ENCODE measurements at regions not wholly inside any gene's neighbourhood (a gene's known extent, or its start where the extent isn't known, plus 50 kb on each side); places are given as distances from the start of the nearest gene placed in this dataset.

GRCh38 chr6:114595186-114595585 is 252.4 kb upstream of the HS3ST5 start:
- no peak for DNase-seq
- Mint-ChIP-seq H3K4me1 (peaks cover 5% of the 10 kb centered on the region), H3K9me3 (peaks cover 5% of the 10 kb centered on the region), H3K4me3 (no peak overlapping the region), H3K36me3 (ENCODE audit: low read depth) (no peaks in the 10 kb centered on the region), H3K27me3 (ENCODE audit: low read depth, poor library complexity) (no peaks in the 10 kb centered on the region), H3K27ac (no peak overlapping the region)
- no peak for TF ChIP-seq CTCF (IDR thresholded peaks at IDR 0.05)

- peak overlapping the region; percentile 44 for H3K27ac Mint-ChIP-seq
- H3K4me3 Mint-ChIP-seq, result no peak overlapping the region
- TF ChIP-seq CTCF (IDR thresholded peaks at IDR 0.05), result no peak
- H3K9me3 Mint-ChIP-seq, result peaks cover 5% of the 10 kb centered on the region
- H3K27me3 Mint-ChIP-seq (ENCODE audit: low read depth, poor library complexity), result peaks cover 3% of the 10 kb centered on the region
- H3K36me3 Mint-ChIP-seq (ENCODE audit: low read depth), result no peaks in the 10 kb centered on the region
- H3K4me1 Mint-ChIP-seq, result peaks cover 5% of the 10 kb centered on the region
- no peak for DNase-seq
These were observed 249.7 kb upstream of the HS3ST5 start for GRCh38 chr6:114592506-114592905.

GRCh38 chr6:114588726-114589125 is 245.9 kb upstream of the HS3ST5 start:
- peaks cover 3% of the 10 kb centered on the region for H3K27me3 Mint-ChIP-seq (ENCODE audit: low read depth, poor library complexity)

GRCh38 chr6:114586298-114586697 is 243.5 kb upstream of the HS3ST5 start:
- DNase-seq, result no peak
- TF ChIP-seq CTCF (IDR thresholded peaks at IDR 0.05), result no peak
- Mint-ChIP-seq H3K27me3 (ENCODE audit: low read depth, poor library complexity) (peaks cover 3% of the 10 kb centered on the region), H3K9me3 (peaks cover 21% of the 10 kb centered on the region), H3K27ac (no peak overlapping the region), H3K4me1 (peaks cover 3% of the 10 kb centered on the region), H3K4me3 (no peak overlapping the region), H3K36me3 (ENCODE audit: low read depth) (no peaks in the 10 kb centered on the region)

More at GRCh38 chr6:114588726-114589125, 245.9 kb upstream of the HS3ST5 start:
- Mint-ChIP-seq H3K4me1 (peaks cover 5% of the 10 kb centered on the region), H3K9me3 (no peaks in the 10 kb centered on the region), H3K36me3 (ENCODE audit: low read depth) (no peaks in the 10 kb centered on the region), H3K4me3 (no peak overlapping the region), H3K27ac (no peak overlapping the region)
- no peak for DNase-seq
- no peak for TF ChIP-seq CTCF (IDR thresholded peaks at IDR 0.05)

GRCh38 chr6:114581293-114581692 is 238.5 kb upstream of the HS3ST5 start:
- Mint-ChIP-seq H3K36me3 (ENCODE audit: low read depth) (no peaks in the 10 kb centered on the region), H3K4me1 (no peaks in the 10 kb centered on the region), H3K27ac (no peak overlapping the region), H3K9me3 (peaks cover 21% of the 10 kb centered on the region), H3K4me3 (no peak overlapping the region), H3K27me3 (ENCODE audit: low read depth, poor library complexity) (no peaks in the 10 kb centered on the region)
- DNase-seq, result no peak
- no peak for TF ChIP-seq CTCF (IDR thresholded peaks at IDR 0.05)

- Mint-ChIP-seq H3K27me3 (ENCODE audit: low read depth, poor library complexity) (no peaks in the 10 kb centered on the region), H3K4me1 (no peaks in the 10 kb centered on the region), H3K4me3 (no peak overlapping the region), H3K36me3 (ENCODE audit: low read depth) (no peaks in the 10 kb centered on the region), H3K27ac (peak overlapping the region; percentile 17), H3K9me3 (peaks cover 21% of the 10 kb centered on the region)
- no peak for TF ChIP-seq CTCF (IDR thresholded peaks at IDR 0.05)
- no peak for DNase-seq
These were observed 238.1 kb upstream of the HS3ST5 start for GRCh38 chr6:114580882-114581281.
